HFFc6 (cell line): ENCODE measurements at regions not wholly inside any gene's neighbourhood (a gene's known extent, or its start where the extent isn't known, plus 50 kb on each side); places are given as distances from the start of the nearest gene placed in this dataset.

Experiments used
- DNase-seq: peaks from one replicate; pipeline ENCODE4 v3.0.0-alpha.2; 2018
- H3K27ac Mint-ChIP-seq: 2 replicates; pipeline ENCODE4 v1.8.0; 2020; ENCODE audit warnings: mild to moderate bottlenecking, mixed read lengths
- H3K27me3 Mint-ChIP-seq: 2 replicates; pipeline ENCODE4 v1.8.0; 2021; ENCODE audit warnings: mild to moderate bottlenecking, moderate library complexity, mixed read lengths; ENCODE audit not compliant: insufficient read depth
- H3K36me3 Mint-ChIP-seq: 2 replicates; pipeline ENCODE4 v1.8.0; 2021; ENCODE audit warnings: low read depth, mixed read lengths
- H3K4me1 Mint-ChIP-seq: 2 replicates; pipeline ENCODE4 v1.8.0; 2020; ENCODE audit warnings: low read depth, mixed read lengths
- H3K4me3 Mint-ChIP-seq: 2 replicates; pipeline ENCODE4 v1.8.0; 2020; ENCODE audit warnings: mild to moderate bottlenecking, moderate library complexity, mixed read lengths
- H3K9me3 Mint-ChIP-seq: 2 replicates; pipeline ENCODE4 v1.8.0; 2020; ENCODE audit warnings: mild to moderate bottlenecking, mixed read lengths
- TF ChIP-seq, protein P1 (sequence below): fragments of 200-600 bp; sonication (generic); IDR thresholded peaks from 2 replicates; pipeline ENCODE4 v1.5.0; 2021; ENCODE audit warnings: antibody characterized with exemption, mild to moderate bottlenecking

DNA sequence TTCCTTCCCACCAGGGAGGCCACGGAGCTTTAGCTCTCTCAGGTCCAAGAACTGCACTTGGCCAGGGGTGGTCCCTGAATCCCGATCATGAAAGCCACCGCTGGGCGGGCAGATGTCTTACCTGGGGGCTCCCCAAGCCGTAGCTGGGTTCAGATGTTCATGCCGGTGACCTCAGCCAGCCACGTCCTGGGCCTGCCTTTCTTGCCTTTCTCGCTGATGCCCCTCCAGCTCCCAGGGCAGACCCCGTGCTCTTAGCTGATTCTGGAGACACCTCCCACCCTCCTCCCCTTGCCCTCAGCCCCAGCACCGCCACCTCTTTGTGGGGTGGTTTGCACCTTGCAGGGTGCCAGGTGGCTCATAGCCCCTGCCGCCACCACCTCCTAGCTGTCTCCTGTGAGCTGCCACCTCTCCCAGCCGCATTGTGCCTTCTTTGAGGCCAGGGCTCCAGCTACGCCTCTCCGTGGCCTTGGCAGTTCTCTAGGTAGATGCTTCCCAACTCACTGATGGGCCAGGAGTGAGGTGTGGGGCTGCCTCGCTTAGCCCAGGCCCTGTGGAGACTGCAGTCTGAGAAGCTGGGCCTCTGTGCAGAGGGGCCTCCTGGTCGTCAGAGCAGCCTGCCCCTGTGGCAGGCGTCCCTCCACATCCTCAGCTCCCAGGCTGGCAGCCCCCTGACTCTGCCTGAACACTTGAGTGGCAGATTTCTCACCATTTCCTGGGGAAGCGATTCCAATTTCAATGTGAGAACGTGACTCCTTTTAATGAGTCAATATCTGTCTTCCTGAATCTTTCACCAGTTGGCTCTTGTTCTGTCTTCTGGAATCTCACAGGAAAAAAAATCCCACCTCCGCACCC lies 97.6 kb upstream of the B3GAT1 start:
- H3K9me3 Mint-ChIP-seq, result peaks cover 80% of the 10 kb centered on the region
- no peak overlapping the region for H3K4me3 Mint-ChIP-seq
- H3K27me3 Mint-ChIP-seq, result no peaks in the 10 kb centered on the region
- no peak for DNase-seq
- no peak overlapping the region for H3K27ac Mint-ChIP-seq
- H3K4me1 Mint-ChIP-seq, result no peaks in the 10 kb centered on the region
- peaks cover 10% of the 10 kb centered on the region for H3K36me3 Mint-ChIP-seq
- TF ChIP-seq, protein P1, sequence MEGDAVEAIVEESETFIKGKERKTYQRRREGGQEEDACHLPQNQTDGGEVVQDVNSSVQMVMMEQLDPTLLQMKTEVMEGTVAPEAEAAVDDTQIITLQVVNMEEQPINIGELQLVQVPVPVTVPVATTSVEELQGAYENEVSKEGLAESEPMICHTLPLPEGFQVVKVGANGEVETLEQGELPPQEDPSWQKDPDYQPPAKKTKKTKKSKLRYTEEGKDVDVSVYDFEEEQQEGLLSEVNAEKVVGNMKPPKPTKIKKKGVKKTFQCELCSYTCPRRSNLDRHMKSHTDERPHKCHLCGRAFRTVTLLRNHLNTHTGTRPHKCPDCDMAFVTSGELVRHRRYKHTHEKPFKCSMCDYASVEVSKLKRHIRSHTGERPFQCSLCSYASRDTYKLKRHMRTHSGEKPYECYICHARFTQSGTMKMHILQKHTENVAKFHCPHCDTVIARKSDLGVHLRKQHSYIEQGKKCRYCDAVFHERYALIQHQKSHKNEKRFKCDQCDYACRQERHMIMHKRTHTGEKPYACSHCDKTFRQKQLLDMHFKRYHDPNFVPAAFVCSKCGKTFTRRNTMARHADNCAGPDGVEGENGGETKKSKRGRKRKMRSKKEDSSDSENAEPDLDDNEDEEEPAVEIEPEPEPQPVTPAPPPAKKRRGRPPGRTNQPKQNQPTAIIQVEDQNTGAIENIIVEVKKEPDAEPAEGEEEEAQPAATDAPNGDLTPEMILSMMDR, result no peak

DNA sequence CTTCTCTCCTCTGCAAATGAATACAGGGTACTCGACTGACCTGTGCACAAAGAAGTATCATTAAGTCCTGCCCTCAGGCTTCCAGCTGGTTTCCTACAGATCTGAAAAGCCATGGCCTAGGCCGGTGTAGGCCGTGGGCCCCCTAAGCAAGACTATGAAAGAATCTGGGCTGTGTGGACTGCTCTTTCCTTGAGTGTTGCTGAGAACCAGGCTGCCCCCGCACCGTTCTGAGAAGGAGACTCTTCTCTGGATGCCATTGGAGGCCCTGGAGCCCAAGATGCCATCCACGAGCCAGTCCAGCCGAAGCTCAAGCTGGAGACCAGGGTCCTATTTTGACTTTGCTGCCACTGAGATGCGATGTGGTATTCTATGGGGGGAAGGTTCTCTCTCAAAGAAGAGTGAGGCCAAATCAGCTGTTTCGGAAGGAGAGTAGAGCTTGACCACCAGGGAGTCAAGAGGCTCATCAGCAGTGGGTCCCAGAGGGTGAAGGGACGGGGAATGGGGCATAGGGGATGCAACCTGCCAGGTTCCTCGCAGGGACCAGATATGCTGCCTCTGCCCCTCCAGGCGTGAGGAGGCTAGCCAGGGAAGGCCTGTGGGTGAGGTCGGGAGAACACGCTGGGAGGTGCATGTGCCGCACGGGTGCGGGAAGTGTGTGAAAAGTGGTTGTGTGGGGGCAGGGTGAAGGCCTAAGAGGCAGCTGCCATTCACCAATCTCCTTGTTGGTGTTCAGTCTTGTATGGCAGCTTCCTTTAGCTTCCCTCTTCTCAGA lies 96.4 kb upstream of the B3GAT1 start:
- H3K4me3 Mint-ChIP-seq, result no peak overlapping the region

DNA sequence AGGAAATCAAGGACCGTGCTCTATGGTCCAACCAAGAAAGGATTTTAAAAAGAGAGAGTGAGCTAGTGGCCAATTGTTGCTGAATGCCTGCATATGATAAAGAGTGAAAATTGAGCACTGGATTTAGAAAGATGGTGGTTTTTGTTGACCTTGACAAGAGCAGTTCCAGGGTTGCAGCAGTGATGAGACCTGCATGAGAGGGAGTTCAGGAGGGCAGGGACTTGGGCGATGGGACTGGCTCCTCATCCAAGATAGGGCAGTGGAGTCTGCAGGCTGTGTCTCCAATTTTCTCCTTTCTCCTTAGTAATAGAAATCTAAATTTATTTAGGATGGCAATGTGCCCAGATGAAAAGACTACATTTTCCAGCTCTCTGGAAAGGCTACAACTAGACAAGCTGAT lies 94.0 kb upstream of the B3GAT1 start:
- Mint-ChIP-seq H3K9me3 (peaks cover 78% of the 10 kb centered on the region), H3K36me3 (peaks cover 14% of the 10 kb centered on the region), H3K27me3 (no peaks in the 10 kb centered on the region; the same call in none of the 2 replicates), H3K4me1 (no peaks in the 10 kb centered on the region), H3K4me3 (no peak overlapping the region), H3K27ac (no peak overlapping the region)
- no peak for DNase-seq
- TF ChIP-seq, protein P1, result no peak

More for the DNA sequence above, 96.4 kb upstream of the B3GAT1 start:
- Mint-ChIP-seq H3K9me3 (peaks cover 84% of the 10 kb centered on the region), H3K36me3 (peaks cover 10% of the 10 kb centered on the region), H3K27ac (no peak overlapping the region), H3K27me3 (no peaks in the 10 kb centered on the region; the same call in 1 of the 2 replicates), H3K4me1 (no peaks in the 10 kb centered on the region)
- no peak for DNase-seq
- TF ChIP-seq, protein P1, result no peak

DNA sequence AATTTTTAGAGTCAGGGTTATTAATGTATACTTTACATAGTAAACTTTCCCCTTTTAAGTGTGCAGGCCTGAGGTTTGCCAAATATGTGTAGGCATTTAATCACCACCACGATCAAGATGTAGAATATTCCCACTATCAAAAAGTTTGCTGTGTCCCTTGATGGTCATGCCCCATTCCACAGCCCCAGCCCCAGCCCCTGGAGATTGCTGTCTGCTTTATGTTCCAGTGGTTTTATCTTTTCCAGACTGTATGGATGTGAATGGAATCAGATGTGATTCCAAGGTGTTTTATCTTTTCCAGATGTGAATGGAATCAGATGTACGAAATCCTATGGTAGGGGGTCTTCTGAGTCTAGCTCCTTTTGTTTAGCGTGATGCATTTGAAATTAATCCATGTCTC lies 93.1 kb upstream of the B3GAT1 start:
- Mint-ChIP-seq H3K27ac (no peak overlapping the region), H3K36me3 (peaks cover 14% of the 10 kb centered on the region), H3K27me3 (no peaks in the 10 kb centered on the region; the same call in none of the 2 replicates), H3K4me3 (no peak overlapping the region), H3K4me1 (no peaks in the 10 kb centered on the region), H3K9me3 (peaks cover 81% of the 10 kb centered on the region)
- TF ChIP-seq, protein P1, result no peak
- no peak for DNase-seq

DNA sequence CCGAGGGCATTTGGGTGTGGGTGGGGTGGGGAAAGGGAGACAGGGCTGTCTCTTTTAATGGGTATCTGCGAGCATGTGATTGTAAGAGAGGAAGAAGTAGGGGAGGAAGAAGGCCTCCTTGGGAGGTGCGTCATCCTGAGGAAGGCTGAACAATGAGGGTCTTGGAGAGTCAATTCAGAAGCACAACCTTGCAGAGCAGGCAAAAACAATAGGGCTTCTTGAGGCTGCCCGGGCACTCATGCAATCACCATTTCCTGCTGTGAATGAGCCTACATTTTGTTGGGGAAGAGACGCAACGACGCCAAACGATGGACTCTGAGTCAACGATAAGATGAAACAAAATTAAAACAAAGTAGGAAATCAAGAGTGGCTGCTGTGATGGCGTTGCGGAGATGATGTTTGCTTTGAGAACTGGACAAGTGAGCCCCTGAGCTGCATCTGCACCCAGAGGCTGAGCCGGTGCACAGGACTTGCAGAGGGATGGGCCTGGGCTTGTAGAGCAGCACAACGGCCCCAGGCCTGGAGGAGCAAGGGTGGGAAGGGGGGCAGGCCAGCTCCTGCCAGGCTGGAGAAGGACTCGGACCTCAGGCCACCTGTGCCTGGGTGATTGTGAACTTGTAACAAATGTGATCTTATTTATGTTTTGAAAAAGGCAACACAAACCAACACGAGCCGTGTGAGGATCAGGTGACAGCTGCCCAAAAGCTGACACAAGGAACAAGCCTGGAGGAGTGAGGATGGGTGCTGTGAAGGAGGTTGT lies 92.3 kb upstream of the B3GAT1 start:
- Mint-ChIP-seq H3K9me3 (peaks cover 83% of the 10 kb centered on the region), H3K4me3 (no peak overlapping the region), H3K36me3 (peaks cover 19% of the 10 kb centered on the region), H3K27me3 (no peaks in the 10 kb centered on the region; the same call in none of the 2 replicates), H3K27ac (no peak overlapping the region), H3K4me1 (no peaks in the 10 kb centered on the region)
- TF ChIP-seq, protein P1, result no peak
- DNase-seq, result no peak
